Kidney (tissue), 13 donors: ENCODE measurements at regions not wholly inside any gene's neighbourhood (a gene's known extent, or its start where the extent isn't known, plus 50 kb on each side); places are given as distances from the start of the nearest gene placed in this dataset.

Experiments used
- DNase-seq, 5 donors: peaks; one replicate each; pipeline ENCODE4 v3.0.0-alpha.2; 2013 to 2020
- FAIRE-seq: peaks from 2 replicates; lab custom pipeline; 2012; peaks lifted over from hg19 to GRCh38; lab: Jason Lieb, UNC
- H3K27ac ChIP-seq, 2 donors: one replicate each; pipeline ENCODE4 v1.7.0; 2013; ENCODE audit warnings: low read depth in 2 of 2, low read length in 2 of 2, inconsistent platforms in 1 of 2
- H3K27me3 ChIP-seq: one replicate; pipeline ENCODE4 v1.7.1; 2013; ENCODE audit warnings: low read length, inconsistent platforms; ENCODE audit not compliant: control insufficient read depth, insufficient read depth
- H3K36me3 ChIP-seq, 3 donors: one replicate each; pipeline versions ENCODE4 v1.7.0 to v1.7.1; 2013; ENCODE audit warnings: low read length in 3 of 3, control low read depth in 1 of 3, inconsistent platforms in 1 of 3; ENCODE audit not compliant: insufficient read depth in 3 of 3, control insufficient read depth in 2 of 3
- H3K4me1 ChIP-seq, 3 donors: one replicate each; pipeline versions ENCODE4 v1.7.0 to v1.7.1; 2013; ENCODE audit warnings: low read length in 3 of 3, inconsistent platforms in 1 of 3, low read depth in 1 of 3; ENCODE audit not compliant: control insufficient read depth in 2 of 3, insufficient read depth in 2 of 3
- H3K4me3 ChIP-seq, 3 donors: one replicate each; pipeline versions ENCODE4 v1.7.0 to v1.8.1; 2013; ENCODE audit warnings: low read length in 3 of 3, control low read depth in 1 of 3, inconsistent platforms in 1 of 3
- H3K9ac ChIP-seq, 3 donors: one replicate each; pipeline versions ENCODE4 v1.7.0 to v1.7.1; 2013; ENCODE audit warnings: low read length in 3 of 3, control low read depth in 1 of 3, inconsistent platforms in 1 of 3
- H3K9me3 ChIP-seq, 3 donors: one replicate each; pipeline versions ENCODE4 v1.7.0 to v1.7.1; 2013; ENCODE audit warnings: low read length in 3 of 3, control low read depth in 1 of 3, inconsistent platforms in 1 of 3; ENCODE audit not compliant: control insufficient read depth in 2 of 3, insufficient read depth in 1 of 3
- intact Hi-C: fragments of 100-400 bp; cut with DNase I; formaldehyde crosslinking; loops from one replicate; pipeline ENCODE4 v1.11.1; 2022
- TF ChIP-seq, protein P1 (sequence below): IDR thresholded peaks from 3 replicates; pipeline ENCODE4 v1.5.1; 2012; ENCODE audit warnings: mild to moderate bottlenecking, moderate library complexity, borderline replicate concordance; ENCODE audit not compliant: insufficient read depth; ENCODE audit errors: extremely low read depth
- donor health status: control.
- donor health status: control.
- donor health status: control.
- donor health status: control.
- donor health status: control.
- donor health status: DM: yes; HTN: yes; CAD: no.
- donor health status: Normal renal cell carcinoma (clear cell type).

DNA sequence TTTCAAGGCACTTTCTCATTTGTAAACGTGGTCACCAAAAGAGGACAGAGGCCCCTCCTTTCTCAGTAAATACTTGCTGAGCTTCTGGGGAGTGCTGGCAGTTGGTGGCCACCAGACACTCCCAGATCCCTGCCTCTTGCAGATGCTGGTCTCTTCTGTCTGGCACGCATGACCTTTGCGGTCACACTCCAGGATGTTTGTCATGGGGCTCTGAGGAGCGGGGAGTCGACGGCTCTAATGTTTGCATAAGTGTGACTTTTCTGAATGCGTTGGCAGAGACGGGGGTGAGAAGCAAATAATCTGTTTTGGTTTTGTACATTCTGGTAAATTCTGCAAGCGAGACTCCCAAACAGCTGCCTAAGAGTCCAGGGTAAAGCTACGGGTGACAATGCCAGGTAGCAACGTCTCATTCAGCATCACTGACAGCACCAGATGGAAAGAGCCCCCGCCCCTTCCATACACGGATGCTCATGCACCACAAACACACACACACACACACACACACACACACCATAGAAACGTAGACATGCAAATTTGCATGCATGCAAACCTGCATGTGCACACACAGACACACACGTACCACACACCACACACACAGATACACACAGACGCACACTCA, 101.1 kb downstream of the YTHDF1 start:
- Histone ChIP-seq H3K4me3 (no peak overlapping the region), H3K4me1 (no peaks in the 10 kb centered on the region), H3K27ac (no peak overlapping the region), H3K27me3 (no peaks in the 10 kb centered on the region), H3K9me3 (peaks cover 0 to 7% (median 2%) of the 10 kb centered on the region in 3 donors), H3K9ac (no peak overlapping the region), H3K36me3 (no peaks in the 10 kb centered on the region)
- FAIRE-seq (no peak), DNase-seq (peak in 1 of 5 donors; percentile 13)
- TF ChIP-seq, protein P1, sequence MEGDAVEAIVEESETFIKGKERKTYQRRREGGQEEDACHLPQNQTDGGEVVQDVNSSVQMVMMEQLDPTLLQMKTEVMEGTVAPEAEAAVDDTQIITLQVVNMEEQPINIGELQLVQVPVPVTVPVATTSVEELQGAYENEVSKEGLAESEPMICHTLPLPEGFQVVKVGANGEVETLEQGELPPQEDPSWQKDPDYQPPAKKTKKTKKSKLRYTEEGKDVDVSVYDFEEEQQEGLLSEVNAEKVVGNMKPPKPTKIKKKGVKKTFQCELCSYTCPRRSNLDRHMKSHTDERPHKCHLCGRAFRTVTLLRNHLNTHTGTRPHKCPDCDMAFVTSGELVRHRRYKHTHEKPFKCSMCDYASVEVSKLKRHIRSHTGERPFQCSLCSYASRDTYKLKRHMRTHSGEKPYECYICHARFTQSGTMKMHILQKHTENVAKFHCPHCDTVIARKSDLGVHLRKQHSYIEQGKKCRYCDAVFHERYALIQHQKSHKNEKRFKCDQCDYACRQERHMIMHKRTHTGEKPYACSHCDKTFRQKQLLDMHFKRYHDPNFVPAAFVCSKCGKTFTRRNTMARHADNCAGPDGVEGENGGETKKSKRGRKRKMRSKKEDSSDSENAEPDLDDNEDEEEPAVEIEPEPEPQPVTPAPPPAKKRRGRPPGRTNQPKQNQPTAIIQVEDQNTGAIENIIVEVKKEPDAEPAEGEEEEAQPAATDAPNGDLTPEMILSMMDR, result no peak
- intact Hi-C loops, result no loop called here

DNA sequence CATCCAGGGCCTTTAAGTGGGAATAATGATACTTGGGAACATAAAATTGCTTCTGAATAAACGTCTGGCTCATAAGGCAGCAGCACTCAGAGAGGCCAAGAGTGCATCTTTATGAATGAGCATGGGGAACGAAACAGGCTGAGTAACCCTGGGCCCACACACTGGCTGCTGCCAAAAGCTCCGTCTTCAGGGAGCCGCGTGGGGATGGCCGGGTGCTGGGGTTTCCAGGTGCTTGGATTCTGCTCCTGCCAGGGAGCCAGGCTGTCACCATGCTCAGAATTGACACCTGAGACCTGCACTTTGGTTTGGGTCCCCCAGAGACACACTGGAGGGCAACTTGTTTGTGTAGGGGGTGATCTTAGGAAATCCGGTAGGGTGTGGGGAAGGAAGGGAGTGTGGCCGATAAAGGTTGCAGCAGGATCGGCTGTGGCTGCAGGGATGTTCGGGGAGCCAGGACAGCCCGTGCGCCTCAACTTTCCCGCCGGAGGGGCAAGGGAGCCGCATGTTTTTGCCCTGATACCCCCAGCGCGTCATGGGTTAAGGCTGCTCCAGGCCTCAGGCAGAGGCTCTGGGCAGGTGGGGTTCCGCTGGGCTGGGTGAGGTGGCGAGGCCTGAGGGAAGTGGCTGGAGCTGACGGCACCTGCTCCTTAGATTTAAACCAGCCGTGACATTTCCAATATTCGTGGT, 101.8 kb downstream of the YTHDF1 start:
- Histone ChIP-seq H3K9ac (no peak overlapping the region), H3K9me3 (peaks cover 0 to 7% (median 2%) of the 10 kb centered on the region in 3 donors), H3K4me3 (no peak overlapping the region), H3K27ac (no peak overlapping the region), H3K36me3 (no peaks in the 10 kb centered on the region), H3K27me3 (no peaks in the 10 kb centered on the region), H3K4me1 (no peaks in the 10 kb centered on the region)
- intact Hi-C loops, result no loop called here
- FAIRE-seq (no peak), DNase-seq (peak in 1 of 5 donors; percentile 43)
- TF ChIP-seq, protein P1, result no peak

DNA sequence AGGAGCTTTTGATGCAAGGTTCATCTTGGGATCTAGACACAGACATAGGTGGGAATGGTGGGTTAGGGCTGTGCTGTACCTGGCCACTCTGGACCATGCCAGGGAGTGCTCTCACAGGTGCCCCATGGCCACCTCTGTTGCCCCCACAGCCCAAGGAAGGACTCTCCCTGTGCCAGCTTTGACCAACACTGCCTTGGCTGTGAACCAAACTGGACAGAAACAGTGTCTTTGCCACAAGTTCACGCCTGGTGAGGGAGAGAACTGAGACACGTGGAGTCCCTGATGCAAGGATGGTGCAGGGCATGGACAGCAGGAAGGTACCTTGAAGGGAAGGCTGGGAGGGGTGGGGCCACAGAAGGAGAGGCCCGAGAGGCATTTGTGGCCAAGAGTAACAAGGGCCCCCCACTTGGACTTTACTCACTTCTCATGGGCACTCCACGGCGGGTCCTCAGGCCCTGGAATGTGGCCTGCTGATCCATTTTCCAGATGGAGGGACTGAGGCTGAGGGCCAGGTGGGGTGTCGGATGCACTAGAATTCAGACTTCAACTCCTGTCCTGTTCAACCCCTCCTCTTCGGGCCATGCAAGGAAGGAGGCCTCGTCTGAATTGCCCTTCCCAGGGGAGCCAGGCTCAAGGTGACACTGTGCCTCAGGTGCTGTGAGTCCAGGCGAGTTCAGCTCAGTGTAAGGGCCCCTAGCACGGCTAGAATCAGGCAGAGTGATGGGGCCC, 103.3 kb downstream of the YTHDF1 start:
- TF ChIP-seq, protein P1, result no peak
- Histone ChIP-seq H3K27ac (no peak overlapping the region), H3K27me3 (no peaks in the 10 kb centered on the region), H3K9me3 (peaks cover 0 to 7% (median 2%) of the 10 kb centered on the region in 3 donors), H3K36me3 (no peaks in the 10 kb centered on the region), H3K4me1 (no peaks in the 10 kb centered on the region), H3K9ac (no peak overlapping the region), H3K4me3 (no peak overlapping the region)
- FAIRE-seq (no peak), DNase-seq (peak in 1 of 5 donors; percentile 29)
- intact Hi-C loops, result no loop called here
